ENCODE measurements at regions not wholly inside any gene's neighbourhood (a gene's known extent, or its start where the extent isn't known, plus 50 kb on each side); places are given as distances from the start of the nearest gene placed in this dataset.

- TF ChIP-seq RORB (CRISPR knock-in tag; IDR thresholded peaks at IDR 0.05) = no peak
- no peak for TF ChIP-seq GTF2I (CRISPR knock-in tag; conservative IDR thresholded peaks at IDR 0.05)
- TF ChIP-seq, protein P1, sequence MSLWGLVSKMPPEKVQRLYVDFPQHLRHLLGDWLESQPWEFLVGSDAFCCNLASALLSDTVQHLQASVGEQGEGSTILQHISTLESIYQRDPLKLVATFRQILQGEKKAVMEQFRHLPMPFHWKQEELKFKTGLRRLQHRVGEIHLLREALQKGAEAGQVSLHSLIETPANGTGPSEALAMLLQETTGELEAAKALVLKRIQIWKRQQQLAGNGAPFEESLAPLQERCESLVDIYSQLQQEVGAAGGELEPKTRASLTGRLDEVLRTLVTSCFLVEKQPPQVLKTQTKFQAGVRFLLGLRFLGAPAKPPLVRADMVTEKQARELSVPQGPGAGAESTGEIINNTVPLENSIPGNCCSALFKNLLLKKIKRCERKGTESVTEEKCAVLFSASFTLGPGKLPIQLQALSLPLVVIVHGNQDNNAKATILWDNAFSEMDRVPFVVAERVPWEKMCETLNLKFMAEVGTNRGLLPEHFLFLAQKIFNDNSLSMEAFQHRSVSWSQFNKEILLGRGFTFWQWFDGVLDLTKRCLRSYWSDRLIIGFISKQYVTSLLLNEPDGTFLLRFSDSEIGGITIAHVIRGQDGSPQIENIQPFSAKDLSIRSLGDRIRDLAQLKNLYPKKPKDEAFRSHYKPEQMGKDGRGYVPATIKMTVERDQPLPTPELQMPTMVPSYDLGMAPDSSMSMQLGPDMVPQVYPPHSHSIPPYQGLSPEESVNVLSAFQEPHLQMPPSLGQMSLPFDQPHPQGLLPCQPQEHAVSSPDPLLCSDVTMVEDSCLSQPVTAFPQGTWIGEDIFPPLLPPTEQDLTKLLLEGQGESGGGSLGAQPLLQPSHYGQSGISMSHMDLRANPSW (CRISPR knock-in tag; conservative IDR thresholded peaks at IDR 0.05; ENCODE audit: low read depth) = no peak
- no peak for TF ChIP-seq RELA (CRISPR knock-in tag; IDR thresholded peaks at IDR 0.05; ENCODE audit: borderline replicate concordance)
- no peak for TF ChIP-seq PRRX2 (CRISPR knock-in tag; IDR thresholded peaks at IDR 0.05)
- Mint-ChIP-seq H3K36me3 (no peaks in the 10 kb centered on the region), H3K4me1 (peaks cover 6% of the 10 kb centered on the region; the same call in 1 of the 2 replicates), H3K9me3 (peaks cover 8% of the 10 kb centered on the region), H3K27ac (no peak overlapping the region), H3K27me3 (ENCODE audit: low read depth) (no peaks in the 10 kb centered on the region), H3K4me3 (no peak overlapping the region)
- ATAC-seq (no peak), DNase-seq (ENCODE audit: low spot score) (no peak)
- ChIA-PET CTCF (no interaction called here), POLR2A (no interaction called here)
Measured at GRCh38 chr9:99663856-99664255, 157.8 kb upstream of the NR4A3 start.

DNA sequence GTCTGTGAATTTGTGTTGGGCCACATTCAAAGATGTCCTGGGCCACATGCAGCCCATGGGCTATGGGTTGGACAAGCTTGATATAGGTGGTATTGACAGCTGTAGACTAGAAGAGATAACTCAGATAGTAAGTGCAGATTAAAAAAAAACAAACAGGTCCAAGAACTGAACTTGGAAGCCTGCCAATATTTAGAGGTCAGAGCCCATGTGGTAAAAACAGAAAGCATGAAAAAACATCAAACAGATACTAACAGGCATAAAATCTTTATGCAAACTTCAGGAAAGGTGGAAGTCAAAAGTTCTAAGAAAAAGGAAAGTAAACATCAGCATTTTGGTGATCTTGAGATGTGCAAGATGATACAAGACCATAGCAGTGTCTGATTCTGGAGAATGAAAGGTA lies 155.1 kb upstream of the NR4A3 start:
- Mint-ChIP-seq H3K4me1 (peaks cover 10% of the 10 kb centered on the region), H3K9me3 (peaks cover 31% of the 10 kb centered on the region), H3K36me3 (peaks cover 20% of the 10 kb centered on the region), H3K27me3 (ENCODE audit: low read depth) (no peaks in the 10 kb centered on the region; the same call in 1 of the 2 replicates), H3K27ac (no peak overlapping the region), H3K4me3 (no peak overlapping the region)
- ChIA-PET CTCF (no interaction called here), POLR2A (no interaction called here)
- no peak for ATAC-seq
- no peak for DNase-seq (ENCODE audit: low spot score)
- TF ChIP-seq JAZF1 (CRISPR knock-in tag; IDR thresholded peaks at IDR 0.05) (no peak), ZNF425 (CRISPR knock-in tag; conservative IDR thresholded peaks at IDR 0.05) (no peak), RELA (CRISPR knock-in tag; IDR thresholded peaks at IDR 0.05; ENCODE audit: borderline replicate concordance) (no peak), CTCF (IDR thresholded peaks at IDR 0.05) (no peak), USF1 (CRISPR knock-in tag; IDR thresholded peaks at IDR 0.05) (no peak), MYBL2 (CRISPR knock-in tag; IDR thresholded peaks at IDR 0.05) (no peak), SOX15 (CRISPR knock-in tag; IDR thresholded peaks at IDR 0.05) (no peak), HMGXB4 (CRISPR knock-in tag; IDR thresholded peaks at IDR 0.05) (no peak), ZNF232 (CRISPR knock-in tag; IDR thresholded peaks at IDR 0.05) (no peak), CREM (CRISPR knock-in tag; IDR thresholded peaks at IDR 0.05) (no peak), PRDM15 (CRISPR knock-in tag; IDR thresholded peaks at IDR 0.05) (no peak), ZNF416 (CRISPR knock-in tag; IDR thresholded peaks at IDR 0.05) (no peak)
- TF ChIP-seq, protein P2, sequence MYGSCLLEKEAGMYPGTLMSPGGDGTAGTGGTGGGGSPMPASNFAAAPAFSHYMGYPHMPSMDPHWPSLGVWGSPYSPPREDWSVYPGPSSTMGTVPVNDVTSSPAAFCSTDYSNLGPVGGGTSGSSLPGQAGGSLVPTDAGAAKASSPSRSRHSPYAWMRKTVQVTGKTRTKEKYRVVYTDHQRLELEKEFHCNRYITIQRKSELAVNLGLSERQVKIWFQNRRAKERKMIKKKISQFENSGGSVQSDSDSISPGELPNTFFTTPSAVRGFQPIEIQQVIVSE (CRISPR knock-in tag; IDR thresholded peaks at IDR 0.05; ENCODE audit: borderline replicate concordance) = no peak
- TF ChIP-seq, protein P3, sequence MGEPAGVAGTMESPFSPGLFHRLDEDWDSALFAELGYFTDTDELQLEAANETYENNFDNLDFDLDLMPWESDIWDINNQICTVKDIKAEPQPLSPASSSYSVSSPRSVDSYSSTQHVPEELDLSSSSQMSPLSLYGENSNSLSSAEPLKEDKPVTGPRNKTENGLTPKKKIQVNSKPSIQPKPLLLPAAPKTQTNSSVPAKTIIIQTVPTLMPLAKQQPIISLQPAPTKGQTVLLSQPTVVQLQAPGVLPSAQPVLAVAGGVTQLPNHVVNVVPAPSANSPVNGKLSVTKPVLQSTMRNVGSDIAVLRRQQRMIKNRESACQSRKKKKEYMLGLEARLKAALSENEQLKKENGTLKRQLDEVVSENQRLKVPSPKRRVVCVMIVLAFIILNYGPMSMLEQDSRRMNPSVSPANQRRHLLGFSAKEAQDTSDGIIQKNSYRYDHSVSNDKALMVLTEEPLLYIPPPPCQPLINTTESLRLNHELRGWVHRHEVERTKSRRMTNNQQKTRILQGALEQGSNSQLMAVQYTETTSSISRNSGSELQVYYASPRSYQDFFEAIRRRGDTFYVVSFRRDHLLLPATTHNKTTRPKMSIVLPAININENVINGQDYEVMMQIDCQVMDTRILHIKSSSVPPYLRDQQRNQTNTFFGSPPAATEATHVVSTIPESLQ (CRISPR knock-in tag; IDR thresholded peaks at IDR 0.05) = no peak

Data from WTC11 (cell line).